Endothelial cell (in vitro differentiated cells): ENCODE measurements at regions not wholly inside any gene's neighbourhood (a gene's known extent, or its start where the extent isn't known, plus 50 kb on each side); places are given as distances from the start of the nearest gene placed in this dataset.

ENCODE experiments used
- DNase-seq: peaks from one replicate; pipeline ENCODE4 v3.0.0; 2021; ENCODE audit warnings: low spot score
- H3K27ac Mint-ChIP-seq: one replicate; pipeline ENCODE4 v1.8.0; 2021; ENCODE audit warnings: mixed read lengths, inconsistent platforms; ENCODE audit not compliant: unreplicated experiment
- H3K27me3 Mint-ChIP-seq: one replicate; pipeline ENCODE4 v1.8.0; 2021; ENCODE audit warnings: mild to moderate bottlenecking, moderate library complexity, mixed read lengths, inconsistent platforms; ENCODE audit not compliant: unreplicated experiment
- H3K36me3 Mint-ChIP-seq: one replicate; pipeline ENCODE4 v1.8.0; 2021; ENCODE audit warnings: mild to moderate bottlenecking, low read depth, mixed read lengths, inconsistent platforms; ENCODE audit not compliant: unreplicated experiment
- H3K4me1 Mint-ChIP-seq: one replicate; pipeline ENCODE4 v1.8.0; 2021; ENCODE audit warnings: mild to moderate bottlenecking, mixed read lengths, inconsistent platforms; ENCODE audit not compliant: unreplicated experiment
- H3K4me3 Mint-ChIP-seq: one replicate; pipeline ENCODE4 v1.8.0; 2021; ENCODE audit warnings: mild to moderate bottlenecking, mixed read lengths, inconsistent platforms; ENCODE audit not compliant: unreplicated experiment
- H3K9me3 Mint-ChIP-seq: one replicate; pipeline ENCODE4 v1.8.0; 2021; ENCODE audit warnings: mixed read lengths, inconsistent platforms; ENCODE audit not compliant: unreplicated experiment
- CTCF ChIP-seq: fragments of 200-600 bp; sonication (generic); IDR thresholded peaks from one replicate; pipeline ENCODE4 v1.5.0; 2021; ENCODE audit warnings: antibody characterized with exemption; ENCODE audit not compliant: unreplicated experiment

DNA sequence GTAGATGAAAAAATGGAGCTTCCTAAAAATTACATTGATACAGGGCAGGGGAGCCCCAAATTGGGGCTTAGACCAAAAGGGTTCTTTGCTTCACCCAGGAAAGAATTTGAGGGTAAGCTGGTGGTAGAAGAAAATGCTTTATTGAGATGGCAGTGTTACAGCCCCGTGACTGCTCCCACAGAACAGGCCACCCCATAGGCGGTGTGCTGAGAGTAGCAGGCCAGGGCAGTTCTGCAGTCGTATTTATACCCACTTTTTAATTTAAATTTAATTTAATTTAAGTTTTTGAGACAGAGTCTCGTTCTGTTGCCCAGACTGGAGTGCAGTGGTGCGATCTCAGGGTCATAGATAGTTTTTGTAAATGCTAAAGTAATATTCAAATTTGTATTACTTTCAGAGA lies 265.0 kb downstream of the CDH26 start:
- Mint-ChIP-seq H3K36me3 (no peaks in the 10 kb centered on the region), H3K4me3 (no peak overlapping the region), H3K27ac (no peak overlapping the region), H3K27me3 (peaks cover 2% of the 10 kb centered on the region), H3K9me3 (no peaks in the 10 kb centered on the region), H3K4me1 (no peaks in the 10 kb centered on the region)
- no peak for DNase-seq
- TF ChIP-seq CTCF = no peak

- no peak overlapping the region for H3K4me3 Mint-ChIP-seq
- H3K4me1 Mint-ChIP-seq = no peaks in the 10 kb centered on the region
- H3K27ac Mint-ChIP-seq = no peak overlapping the region
- DNase-seq = peak; percentile 30
- H3K9me3 Mint-ChIP-seq = no peaks in the 10 kb centered on the region
- peak; percentile 58 for TF ChIP-seq CTCF
- no peaks in the 10 kb centered on the region for H3K36me3 Mint-ChIP-seq
- H3K27me3 Mint-ChIP-seq = peaks cover 2% of the 10 kb centered on the region
Measured at GRCh38 chr20:60224914-60225313, 266.7 kb downstream of the CDH26 start.

DNA sequence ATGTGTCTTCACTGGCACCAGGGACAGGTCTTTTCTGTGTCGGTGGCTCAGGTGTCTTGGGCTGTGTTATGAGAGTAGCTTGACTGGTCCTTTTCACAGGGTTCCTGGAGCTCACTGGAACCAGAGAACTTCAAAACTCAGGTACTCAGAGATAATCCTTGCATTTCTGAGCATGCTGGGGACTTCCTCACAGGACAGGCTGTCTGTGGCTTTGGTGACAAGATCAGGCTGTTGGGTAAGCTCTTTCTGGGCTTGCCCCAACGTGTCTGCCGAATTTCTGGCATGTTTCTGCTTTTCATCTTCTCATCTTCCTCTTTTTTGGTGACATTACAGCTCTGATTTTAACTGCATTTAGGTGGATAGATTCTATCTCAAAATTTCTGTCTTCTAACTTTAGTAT lies 270.0 kb downstream of the CDH26 start:
- Mint-ChIP-seq H3K36me3 (no peaks in the 10 kb centered on the region), H3K4me1 (no peaks in the 10 kb centered on the region), H3K4me3 (no peak overlapping the region), H3K27me3 (no peaks in the 10 kb centered on the region), H3K9me3 (no peaks in the 10 kb centered on the region), H3K27ac (no peak overlapping the region)
- DNase-seq = no peak
- TF ChIP-seq CTCF = no peak

DNA sequence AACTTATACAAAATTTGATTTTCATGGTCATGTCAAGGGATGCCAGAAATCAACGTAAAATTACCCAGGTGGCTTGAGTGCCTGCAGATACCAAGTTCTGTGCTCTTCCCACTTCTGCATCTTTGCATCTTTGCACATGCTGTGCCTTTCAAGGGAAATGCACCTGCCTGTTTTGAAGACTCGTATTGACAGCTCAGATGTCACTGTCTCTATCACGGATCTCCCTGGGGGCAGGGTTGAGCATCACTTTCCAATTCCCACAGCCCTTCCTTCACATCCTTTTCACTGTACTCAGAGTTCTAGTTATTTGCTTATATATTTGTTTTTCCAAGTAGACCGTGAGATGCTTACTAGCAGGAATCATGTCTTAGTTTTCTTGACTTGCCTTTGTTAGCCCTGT lies 274.2 kb downstream of the CDH26 start:
- DNase-seq = no peak
- no peak overlapping the region for H3K4me3 Mint-ChIP-seq
- H3K36me3 Mint-ChIP-seq = no peaks in the 10 kb centered on the region
- H3K27ac Mint-ChIP-seq = no peak overlapping the region
- H3K4me1 Mint-ChIP-seq = no peaks in the 10 kb centered on the region
- no peaks in the 10 kb centered on the region for H3K27me3 Mint-ChIP-seq
- TF ChIP-seq CTCF = no peak
- no peaks in the 10 kb centered on the region for H3K9me3 Mint-ChIP-seq

DNA sequence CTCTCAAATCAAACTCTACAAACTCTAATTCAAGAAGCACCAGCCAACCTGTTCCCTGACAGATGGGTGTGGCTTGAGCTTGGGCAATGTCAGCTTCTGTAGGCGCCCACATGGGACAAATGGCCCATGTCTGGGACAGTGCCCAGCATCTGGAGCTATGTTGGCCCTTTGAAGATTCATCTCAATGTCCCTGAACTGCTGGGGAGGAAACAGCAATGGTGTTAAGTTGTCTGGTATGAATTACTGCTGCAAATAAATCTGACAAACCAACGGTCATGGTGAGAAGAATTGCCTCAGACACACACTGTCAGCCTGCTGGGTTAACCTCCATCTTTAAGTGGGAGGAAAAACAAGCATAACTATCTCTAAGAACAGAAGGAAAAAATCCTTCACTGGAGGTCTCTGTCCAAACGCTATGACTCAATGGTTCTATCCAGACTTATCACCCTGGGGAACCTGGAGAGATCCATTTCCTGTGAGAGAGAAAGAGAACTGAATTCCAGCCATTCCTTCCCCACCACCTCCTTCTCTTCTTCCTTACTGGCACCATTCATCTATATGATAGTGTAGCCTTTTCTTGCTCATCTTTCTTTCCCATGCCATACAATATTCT lies 274.9 kb downstream of the CDH26 start:
- no peak for DNase-seq
- no peak overlapping the region for H3K27ac Mint-ChIP-seq
- H3K4me3 Mint-ChIP-seq = no peak overlapping the region
- no peaks in the 10 kb centered on the region for H3K36me3 Mint-ChIP-seq
- H3K9me3 Mint-ChIP-seq = no peaks in the 10 kb centered on the region
- H3K4me1 Mint-ChIP-seq = no peaks in the 10 kb centered on the region
- no peaks in the 10 kb centered on the region for H3K27me3 Mint-ChIP-seq
- TF ChIP-seq CTCF = no peak
